GM21619 (cell line): ENCODE measurements at regions not wholly inside any gene's neighbourhood (a gene's known extent, or its start where the extent isn't known, plus 50 kb on each side); places are given as distances from the start of the nearest gene placed in this dataset.
A peak's percentile ranks its signal among the peaks of the same experiment; 100 is the strongest.
"Not testable (repeated sequence)": the region's sequence is repeated elsewhere in the genome, so short reads cannot be mapped to it uniquely, and the experiment has no call there.

Experiments used
- ATAC-seq: cut with Tn5 transposase; IDR thresholded peaks from one replicate; pipeline ENCODE4 v1.9.1; 2021; ENCODE audit not compliant: unreplicated experiment

DNA sequence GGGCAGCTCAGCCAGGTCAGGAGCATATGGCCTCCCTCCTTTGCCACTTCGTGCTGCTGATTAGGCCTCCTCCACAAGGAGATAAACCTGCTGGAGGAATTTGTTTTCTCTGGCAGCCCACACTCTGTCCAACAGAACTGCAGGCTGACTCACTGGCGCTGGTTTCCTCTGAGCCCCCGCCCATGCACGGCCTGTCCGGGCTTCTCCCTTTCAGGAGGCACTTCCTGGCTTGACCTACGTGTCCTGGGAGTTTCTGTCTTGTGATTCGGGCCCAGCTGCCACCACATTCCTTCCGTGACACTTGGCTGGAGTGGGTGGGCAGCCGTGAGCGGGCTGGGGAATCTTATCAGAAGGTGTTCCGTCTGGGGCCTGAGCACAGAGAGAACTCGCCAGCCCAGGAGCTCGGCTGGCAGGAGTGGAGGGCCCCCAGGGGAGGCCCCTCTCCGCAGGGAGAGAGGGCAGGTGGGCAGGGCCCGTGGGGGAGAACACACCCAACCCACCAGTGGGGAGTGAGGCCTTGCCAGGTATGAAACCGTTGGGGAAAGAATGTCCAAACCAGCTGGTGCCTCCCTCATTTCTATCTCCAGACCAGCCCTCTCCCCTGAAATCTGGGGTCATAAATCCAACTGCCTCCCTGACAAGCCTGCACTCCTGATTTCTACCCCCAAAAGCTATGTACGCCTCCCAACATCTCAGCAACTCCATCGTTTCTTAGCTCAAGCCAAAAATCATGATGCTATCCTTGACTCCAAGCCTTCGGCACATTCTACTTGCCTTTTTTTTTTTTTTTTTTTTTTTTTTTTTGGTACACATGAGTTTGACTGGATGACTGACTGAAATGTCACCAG is 110.6 kb upstream of the MEF2A start:
- no peak for ATAC-seq

DNA sequence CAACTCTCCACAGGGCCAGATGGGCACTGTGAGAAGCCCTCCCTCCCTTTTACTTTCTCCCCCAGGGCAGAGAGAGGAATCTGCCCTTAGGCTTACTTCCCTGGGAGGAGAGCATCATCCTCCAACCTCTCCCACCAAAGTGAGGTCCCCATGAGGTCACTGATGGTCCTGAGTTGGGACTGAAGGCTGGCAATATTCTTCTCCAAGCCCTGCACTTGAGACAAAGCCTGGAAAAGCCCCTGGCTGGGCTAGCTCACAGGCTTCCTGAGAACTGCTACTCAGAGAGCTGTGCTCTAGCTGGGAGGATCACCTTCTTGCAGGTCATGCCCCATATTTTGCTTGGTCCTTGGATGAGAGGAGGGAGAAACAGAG is 110.0 kb upstream of the MEF2A start:
- no peak for ATAC-seq

DNA sequence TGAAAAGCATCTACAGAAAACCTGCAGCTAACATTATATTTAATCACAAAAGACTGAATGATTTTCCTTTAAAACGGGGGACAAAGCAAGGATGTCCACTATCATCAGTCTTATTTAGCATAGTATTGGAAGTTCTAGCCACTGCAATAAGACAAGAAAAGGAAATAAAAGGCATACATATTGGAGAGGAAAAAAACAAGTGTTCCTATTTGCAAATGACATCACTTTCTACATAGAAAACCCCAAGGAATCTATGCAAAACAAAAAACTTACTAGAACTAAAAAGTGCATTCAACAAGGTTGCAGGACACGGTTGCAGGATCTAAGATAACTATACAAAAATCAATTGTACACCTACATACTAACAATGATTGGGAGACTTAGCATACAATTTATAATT is 101.6 kb upstream of the MEF2A start:
- ATAC-seq = no peak

DNA sequence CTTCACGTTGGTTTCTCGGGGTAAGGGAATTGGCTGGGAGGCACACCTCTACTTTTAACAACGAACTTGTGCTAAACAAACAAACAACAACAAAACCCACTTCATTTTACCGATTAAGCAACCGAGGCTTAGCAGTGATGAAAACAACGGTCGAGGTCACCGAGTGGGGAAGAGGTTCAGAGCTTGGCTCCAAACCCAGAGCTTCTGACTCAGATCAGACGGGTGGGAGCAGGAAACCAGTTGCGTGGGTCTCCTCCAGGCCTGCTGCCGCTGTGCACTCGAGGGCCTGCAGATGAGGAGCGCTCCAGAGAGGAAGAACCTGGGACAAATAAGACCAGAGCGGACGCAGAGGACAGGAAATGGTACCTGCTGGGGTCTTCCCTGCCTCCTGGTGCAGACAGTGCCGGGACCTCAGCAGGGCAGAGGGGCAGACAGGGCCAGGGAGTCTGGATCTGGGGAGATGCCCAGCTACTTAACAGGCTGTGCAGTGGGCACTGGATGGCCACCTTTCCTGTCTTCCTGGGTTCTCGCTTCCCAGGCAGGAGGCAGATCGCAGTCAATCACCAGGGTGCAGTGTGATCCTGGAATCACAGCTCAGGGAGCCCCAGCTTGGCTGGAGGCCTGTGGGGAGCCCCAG is 99.0 kb upstream of the MEF2A start:
- ATAC-seq = no peak

DNA sequence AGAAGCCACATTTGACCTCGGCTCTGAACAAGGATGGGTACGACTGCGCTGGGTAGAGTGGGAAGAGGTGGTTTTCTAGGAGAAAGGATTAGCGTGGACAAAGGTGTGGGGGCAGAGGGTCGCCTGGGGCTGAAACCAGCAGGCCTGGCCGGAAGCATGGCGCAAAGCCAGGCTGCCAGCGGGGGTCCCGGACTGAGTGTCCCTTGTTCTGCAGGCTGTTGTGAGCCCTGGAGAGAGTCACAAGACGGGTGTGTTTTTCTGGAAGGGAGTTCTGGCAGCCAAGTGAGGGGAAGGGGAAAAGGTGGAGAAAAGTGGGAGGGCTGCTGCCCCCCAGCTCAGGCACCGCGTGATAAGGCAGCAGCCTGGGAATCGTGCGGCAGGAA is 98.5 kb upstream of the MEF2A start:
- ATAC-seq = no peak

DNA sequence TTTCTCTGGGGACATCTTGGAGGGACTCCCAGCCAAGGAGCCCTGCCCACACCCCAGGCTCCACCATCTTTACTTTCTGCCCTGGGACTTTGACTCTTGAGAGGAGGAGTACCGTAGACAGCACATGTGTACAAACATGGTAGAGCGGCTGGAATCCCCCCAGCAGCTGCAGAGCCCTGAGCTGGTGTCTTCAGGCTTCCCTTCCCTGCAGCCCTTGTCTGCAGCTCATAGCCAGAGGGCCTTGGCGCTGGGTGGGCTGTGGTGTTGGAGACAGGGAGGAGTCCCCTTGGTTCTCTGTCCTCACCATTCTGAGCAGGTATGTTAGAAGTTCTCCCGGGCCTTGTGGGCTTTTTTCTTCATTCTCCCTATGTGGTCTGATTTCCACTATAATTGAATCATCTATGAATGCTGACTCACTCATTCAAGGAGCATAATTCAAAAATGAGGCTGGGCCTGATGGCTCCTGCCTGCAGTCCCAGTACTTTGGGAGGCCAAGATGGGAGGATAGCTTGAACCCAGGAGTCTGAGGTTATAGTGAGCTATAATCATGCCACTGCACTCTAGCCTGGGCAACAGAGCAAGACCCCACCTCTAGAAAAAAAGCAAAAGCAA is 97.8 kb upstream of the MEF2A start:
- no peak for ATAC-seq

DNA sequence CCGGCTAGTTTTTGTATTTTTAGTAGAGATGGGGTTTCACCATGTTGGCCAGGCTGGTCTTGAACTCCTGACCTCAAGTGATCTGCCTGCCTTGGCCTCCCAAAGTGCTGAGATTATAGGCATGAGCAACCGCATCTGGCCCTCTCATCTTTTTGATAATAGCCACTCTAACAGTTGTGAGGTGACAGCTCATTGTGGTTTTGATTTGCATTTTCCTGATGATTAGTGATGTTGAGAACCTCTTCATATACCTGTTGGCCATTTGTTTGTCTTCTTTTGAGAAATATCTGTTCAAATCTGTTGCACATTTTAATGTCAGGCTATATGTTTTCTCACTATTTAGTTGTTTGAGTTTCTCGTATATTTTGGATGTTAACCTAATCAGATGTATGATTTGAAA is 95.6 kb upstream of the MEF2A start:
- ATAC-seq = not testable (repeated sequence)

DNA sequence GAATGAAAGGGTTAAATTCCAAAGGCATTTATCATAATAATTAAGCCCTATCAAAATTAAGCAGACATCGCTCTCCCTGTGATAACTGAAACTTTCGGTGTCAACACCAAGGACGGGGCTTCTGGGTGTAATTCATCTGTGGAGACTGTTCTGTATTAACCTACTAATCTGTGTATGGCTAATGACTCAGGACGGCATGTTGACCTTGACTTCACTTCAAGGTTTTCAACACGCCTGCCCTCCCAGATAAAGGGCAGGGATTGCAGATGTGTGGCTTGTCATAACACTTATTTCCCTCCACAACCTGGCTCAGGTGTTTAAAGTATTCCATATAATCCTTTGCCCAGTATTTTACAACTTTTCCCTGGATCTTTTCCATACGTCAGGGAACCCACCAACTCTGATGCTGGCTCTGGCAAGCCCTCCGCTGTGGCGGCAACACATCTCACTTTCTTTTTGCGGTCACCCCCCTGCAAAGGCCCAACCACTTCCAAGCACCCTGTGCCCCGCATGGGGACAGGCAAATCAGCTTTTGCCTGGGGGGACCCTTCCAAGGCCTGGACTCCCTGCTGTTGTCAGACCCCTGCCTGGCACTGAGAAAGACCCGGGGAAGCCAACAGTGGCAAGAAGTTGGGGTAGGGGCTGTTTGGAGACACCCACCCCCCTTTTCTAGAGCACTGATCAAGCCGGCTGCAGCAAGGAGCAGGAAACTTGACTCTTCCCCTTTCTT is 93.2 kb upstream of the MEF2A start:
- ATAC-seq = no peak

DNA sequence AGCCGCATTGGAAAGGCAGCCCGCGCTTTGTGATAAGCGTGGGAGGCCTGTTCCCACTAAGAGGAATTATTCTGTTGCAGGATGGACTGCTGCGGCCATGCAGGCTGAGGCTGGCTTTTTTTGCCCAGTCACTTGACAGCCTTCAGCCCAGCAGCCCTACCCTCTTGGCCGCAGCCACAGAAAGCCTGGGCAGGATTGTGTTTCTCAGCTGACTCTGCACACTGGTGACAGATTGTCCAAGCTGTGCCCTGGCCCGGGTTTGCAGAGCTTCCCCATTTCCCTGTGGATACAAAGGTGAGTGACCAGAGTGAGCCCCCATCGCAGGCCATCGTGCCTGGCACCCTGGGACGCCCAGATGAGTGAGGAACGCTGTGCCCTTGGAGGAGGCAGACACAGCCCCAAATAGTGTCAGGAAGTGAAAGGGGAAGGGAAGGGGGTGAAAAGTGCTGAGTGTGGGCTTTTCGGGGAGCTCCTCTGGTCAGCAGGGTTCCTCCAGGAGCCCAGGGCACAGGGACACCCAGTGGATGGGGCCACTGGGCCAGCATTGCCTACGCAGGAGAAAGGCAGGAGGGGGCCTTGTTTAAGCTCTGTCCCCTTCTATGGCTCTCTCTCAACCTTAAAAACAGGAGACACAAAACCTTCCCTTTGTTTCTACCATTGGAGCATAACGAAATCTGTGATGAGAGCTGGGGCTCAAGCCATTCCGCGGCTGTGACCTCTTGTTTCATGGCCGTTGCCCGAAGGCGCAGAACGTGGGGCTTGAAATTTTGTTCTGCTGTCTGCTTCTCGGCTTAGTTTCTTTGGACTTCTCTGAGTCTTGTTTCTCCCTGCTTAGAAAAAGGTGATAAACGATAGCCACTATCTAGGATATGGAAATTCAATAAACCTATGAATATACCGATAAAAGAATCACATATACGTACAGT is 91.5 kb upstream of the MEF2A start:
- ATAC-seq = no peak

DNA sequence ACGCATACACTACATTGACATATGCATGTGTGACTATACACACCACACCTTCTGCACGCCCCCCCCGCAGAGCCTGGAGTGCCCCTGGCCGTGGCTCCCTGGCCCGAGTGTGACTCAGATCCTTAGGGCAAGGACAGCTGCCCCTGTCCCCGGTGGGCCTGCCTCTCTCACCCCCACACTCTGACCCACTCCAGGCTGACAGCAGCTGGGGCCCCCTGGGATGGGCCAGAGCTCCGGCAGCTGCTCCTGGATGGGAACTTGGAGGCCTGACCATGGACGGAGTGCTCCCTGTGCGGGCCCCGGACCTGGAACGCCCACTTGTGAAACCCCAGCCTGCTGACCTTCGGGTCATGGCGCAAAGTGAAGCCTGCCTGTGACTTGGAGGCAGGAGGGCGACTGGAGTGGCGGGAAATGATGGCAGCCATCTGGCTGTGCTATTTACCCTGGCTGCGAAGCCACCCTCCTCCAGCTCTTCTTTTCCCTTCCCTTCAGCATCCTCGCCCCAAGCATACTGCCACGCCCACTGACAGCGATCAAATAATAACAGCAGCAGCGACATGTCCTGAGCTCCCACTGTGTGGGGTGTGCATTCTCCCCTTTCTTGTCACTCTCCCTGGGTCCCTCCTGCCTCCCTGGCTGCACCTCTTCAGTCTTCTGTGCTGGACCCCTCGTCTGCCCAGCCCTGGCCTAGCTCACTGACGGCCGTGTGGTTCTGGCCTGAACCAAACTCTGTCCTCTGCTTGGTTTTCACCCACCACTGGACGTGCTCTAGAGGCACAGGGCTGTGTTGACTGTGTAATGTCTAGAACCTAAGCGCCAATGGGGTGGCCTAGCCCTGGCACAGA is 90.7 kb upstream of the MEF2A start:
- no peak for ATAC-seq

DNA sequence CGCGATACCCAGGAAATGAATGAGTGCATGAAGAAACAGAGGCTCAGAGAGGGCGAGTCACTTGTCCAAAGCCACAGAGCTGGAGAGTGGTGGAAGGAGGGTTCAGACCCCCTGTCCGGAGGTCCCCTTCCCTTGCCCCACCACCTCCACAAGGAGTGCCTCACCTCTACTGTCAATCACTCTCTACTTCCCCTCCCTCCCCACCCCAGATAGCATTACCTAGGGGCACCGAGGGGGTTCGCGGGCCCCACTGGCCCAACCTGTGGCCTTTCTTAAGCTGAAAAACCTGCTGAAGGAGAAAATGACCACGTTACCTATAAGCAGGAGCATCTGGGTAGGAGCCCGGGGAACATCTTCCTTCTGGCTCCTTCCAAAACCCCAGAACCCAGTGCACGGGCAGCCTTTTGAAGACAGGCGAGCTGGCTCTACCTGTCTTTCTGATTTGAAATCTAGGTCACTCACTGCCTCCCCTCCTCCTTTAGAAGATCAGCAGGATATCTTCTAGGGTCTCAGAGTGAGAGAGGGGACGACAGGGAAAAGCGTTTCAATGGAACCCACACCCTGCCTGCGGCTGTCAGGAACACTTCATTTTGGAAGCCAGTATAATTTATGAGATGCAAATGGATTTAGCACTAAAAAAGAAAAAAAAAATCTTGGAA is 89.9 kb upstream of the MEF2A start:
- ATAC-seq = no peak

DNA sequence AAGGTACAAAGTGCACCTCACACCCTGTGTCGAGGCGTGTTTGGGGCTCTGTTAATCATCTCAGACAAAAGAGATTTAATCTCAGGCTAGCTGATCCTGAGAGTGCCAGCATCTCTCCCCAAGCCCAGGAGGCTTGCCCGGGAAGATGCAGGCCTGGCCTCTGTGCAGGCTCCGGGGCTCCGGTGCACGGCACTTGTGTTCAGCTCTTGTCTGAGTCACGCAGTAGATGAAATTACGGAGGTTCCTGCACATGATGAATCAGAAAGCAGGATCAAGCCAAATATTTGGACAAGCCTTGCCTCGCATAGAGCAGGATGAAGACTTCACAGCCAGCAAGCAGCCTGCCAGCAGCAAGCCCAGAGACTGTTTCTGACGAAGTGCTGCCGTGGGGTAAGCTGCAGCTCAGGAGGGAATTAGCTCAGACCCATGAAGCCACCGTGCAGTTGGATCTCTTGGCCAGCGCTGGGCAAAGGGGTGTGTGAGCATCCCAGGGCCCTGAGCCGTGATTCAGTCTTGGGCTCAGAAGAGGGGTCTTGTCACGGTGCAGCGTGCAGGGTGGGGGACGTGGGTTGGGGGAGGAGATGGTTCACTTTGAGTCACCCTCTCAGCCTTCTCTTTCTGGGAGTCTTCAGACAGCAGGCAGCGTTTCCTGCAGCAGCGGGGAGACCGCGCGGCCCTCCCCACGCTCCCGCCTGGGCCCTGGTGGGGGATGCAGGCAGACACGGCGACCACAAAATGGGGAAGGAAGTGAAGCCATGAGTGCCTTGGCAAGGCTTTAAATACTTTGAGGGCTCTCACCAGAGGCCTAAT is 89.2 kb upstream of the MEF2A start:
- ATAC-seq = peak; percentile 51

DNA sequence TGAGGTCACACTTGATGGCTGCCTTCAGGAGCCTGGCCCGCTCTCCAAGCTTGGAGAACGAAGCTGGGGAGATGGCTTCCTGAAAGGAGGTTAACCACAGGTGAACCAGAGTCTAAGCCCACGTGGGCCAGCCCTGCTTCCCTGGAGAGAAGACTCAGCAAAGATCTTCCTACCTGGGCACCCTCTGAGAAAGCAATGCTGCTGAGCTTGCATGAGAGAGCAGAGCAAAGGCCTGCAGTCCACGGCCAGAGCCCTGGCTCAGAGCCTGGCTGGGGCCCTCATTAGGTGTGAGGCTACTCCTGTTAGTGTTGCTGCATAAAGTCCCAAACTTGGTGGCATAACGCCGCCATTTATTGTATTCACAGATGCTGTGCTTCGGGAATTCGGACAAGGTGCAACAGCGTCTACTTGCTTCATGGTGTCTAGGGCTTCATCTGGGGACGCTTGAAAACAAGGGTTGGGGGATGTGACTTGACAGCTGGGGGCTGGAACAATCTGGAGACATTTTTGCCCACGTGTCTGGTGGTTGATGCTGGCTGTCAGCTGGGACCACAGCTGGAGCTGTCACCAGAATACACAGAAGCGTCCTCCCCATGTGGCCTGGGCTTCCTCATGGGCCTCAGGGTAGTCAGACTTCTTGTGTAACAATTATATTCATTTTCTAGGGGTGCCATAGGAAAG is 87.9 kb upstream of the MEF2A start:
- no peak for ATAC-seq

DNA sequence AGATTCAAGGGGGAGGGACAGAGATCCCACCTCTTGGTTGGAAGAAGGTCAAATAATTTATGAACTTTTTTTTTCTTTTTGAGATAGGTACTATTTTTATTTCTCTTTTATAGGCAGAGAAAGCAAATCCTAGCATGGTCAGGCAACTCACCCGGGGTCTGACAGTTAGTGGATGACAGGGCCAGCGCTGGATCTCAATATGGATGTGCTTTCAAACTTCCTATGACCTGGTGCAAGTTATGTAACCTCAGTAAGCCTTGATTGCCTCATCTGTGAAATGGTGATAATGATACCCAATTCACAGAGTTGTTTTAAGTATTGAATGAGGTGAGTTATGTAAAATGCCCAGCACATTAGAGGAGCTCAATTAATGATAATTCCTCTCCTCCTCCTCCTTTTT is 86.8 kb upstream of the MEF2A start:
- ATAC-seq = no peak

DNA sequence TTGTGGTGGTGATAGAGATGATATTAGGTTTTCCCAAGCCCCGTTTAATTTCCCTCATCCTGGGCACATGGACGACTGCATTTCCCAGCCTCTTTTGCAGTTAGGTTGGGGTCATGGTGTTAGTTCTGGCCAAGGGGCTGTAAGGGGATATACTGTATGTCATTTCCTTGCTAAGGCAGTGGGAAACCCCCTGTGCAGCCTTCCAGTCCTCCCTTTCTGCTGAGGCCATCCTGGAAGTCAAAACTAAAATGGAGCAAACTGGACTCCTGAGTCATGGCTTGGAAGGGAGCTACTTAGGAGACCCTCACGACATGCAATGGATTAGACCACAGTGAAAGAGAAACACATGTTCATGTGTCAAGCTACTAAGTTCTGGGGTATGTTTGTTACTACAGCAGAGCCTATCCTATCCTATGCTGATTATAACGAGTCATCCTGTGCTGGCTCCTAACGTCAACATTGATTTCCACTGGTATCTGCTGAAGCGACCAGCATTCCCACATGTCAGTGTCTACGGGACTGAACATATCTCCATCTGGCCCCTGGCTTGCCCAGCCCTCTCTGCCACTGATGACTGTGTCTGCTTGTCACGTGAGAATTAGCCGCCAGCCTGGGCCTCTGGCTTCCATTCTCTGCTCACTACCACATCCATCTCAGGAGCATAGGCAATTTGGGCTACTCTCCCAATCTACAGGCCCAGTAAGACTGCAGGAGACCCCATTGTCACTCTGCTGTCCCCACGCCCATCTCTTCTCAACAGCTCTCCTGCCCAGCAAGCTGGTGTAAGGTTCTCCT is 85.6 kb upstream of the MEF2A start:
- ATAC-seq = no peak

DNA sequence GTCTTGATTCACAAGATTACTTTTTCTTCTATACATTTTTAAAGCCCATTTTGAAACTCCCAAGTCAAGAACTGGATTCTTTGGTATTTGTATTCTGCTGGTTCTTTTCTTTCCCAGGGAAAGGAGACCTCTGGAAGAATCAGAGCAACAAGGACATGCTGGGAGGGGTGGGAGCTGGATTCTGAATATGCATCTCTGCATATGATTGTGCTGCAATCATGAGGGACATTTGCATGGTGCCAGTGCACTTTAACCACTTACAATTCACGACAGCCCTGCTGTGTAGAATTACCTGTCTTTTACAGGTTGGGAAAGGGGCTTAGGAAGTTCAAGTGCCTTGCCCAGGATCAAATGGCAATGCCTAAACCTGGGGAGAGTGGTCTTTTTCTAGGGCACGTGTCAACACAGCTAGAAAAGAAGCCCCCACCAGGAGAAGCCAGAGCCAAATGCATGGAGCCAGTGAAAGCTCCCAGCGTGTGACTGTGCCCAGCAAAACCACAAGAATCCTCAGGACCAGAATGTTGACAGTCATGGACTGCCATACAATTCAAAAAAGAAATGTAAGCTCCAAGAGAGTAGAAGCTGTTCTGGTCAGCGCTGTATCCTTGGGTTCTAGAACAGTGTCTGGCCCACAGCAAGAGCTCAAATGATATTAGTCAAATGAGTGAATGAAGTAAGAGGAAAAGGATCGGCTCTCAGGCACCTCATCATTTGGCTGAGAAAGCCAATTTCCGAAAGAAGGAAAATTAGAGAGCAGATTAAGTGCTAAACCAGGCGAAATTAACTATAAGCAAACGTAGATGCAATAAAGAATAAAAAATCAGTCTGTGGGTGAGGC is 84.5 kb upstream of the MEF2A start:
- ATAC-seq = no peak
